ENCODE measurements at regions not wholly inside any gene's neighbourhood (a gene's known extent, or its start where the extent isn't known, plus 50 kb on each side); places are given as distances from the start of the nearest gene placed in this dataset.
"Not testable (repeated sequence)": the region's sequence is repeated elsewhere in the genome, so short reads cannot be mapped to it uniquely, and the experiment has no call there.

DNA sequence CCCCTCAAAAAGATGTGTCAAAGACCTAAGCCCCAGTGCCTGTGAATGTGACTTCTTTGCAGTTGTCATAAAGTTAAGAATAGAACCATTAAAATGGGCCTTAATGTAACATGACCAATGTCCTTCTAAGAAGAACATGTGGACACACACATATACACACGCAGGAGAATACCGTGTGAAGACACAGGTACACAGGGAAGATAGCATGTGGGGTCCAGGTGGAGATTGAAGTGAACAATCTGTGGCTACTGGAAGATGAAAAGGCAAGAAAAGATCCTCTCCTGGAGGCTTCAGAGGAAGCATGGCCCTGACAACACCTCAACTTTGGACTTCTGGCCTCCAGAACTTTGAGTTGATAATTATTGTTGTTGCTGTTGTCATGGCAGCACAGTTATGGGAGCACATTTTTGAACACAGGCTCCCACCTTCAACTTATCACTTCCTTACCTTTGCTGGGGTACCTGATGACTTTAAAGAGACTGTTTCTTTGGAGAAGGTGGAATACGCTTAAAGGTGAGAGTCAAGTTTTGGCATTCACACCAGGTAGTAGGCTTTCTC, 123.5 kb upstream of the ADCY2 start:
- no peak overlapping the region for H3K4me3 Mint-ChIP-seq (ENCODE audit: unreplicated experiment)
- TF ChIP-seq, protein P1, sequence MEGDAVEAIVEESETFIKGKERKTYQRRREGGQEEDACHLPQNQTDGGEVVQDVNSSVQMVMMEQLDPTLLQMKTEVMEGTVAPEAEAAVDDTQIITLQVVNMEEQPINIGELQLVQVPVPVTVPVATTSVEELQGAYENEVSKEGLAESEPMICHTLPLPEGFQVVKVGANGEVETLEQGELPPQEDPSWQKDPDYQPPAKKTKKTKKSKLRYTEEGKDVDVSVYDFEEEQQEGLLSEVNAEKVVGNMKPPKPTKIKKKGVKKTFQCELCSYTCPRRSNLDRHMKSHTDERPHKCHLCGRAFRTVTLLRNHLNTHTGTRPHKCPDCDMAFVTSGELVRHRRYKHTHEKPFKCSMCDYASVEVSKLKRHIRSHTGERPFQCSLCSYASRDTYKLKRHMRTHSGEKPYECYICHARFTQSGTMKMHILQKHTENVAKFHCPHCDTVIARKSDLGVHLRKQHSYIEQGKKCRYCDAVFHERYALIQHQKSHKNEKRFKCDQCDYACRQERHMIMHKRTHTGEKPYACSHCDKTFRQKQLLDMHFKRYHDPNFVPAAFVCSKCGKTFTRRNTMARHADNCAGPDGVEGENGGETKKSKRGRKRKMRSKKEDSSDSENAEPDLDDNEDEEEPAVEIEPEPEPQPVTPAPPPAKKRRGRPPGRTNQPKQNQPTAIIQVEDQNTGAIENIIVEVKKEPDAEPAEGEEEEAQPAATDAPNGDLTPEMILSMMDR (IDR thresholded peaks at IDR 0.05): no peak
- H3K4me1 Mint-ChIP-seq (ENCODE audit: low read depth): no peaks in the 10 kb centered on the region
- no peaks in the 10 kb centered on the region for H3K36me3 Mint-ChIP-seq (ENCODE audit: low read depth)
- no peak overlapping the region for H3K27ac Mint-ChIP-seq (ENCODE audit: unreplicated experiment)
- H3K27me3 Mint-ChIP-seq (ENCODE audit: low read depth): peaks cover 24% of the 10 kb centered on the region
- DNase-seq (ENCODE audit: low spot score): no peak
- peaks cover 7% of the 10 kb centered on the region for H3K9me3 Mint-ChIP-seq (ENCODE audit: low read depth)

- Mint-ChIP-seq H3K27me3 (ENCODE audit: low read depth) (peaks cover 24% of the 10 kb centered on the region), H3K9me3 (ENCODE audit: low read depth) (peaks cover 7% of the 10 kb centered on the region)
Measured at GRCh38 chr5:7274203-7274602, 121.7 kb upstream of the ADCY2 start.

GRCh38 chr5:7289634-7290033, 106.3 kb upstream of the ADCY2 start:
- not testable (repeated sequence) for H3K36me3 Mint-ChIP-seq (ENCODE audit: low read depth); H3K4me3 Mint-ChIP-seq (ENCODE audit: unreplicated experiment); H3K4me1 Mint-ChIP-seq (ENCODE audit: low read depth); H3K9me3 Mint-ChIP-seq (ENCODE audit: low read depth); H3K27me3 Mint-ChIP-seq (ENCODE audit: low read depth); DNase-seq (ENCODE audit: low spot score); H3K27ac Mint-ChIP-seq (ENCODE audit: unreplicated experiment)

More at GRCh38 chr5:7274203-7274602, 121.7 kb upstream of the ADCY2 start:
- Mint-ChIP-seq H3K27ac (ENCODE audit: unreplicated experiment) (no peak overlapping the region), H3K4me1 (ENCODE audit: low read depth) (no peaks in the 10 kb centered on the region), H3K4me3 (ENCODE audit: unreplicated experiment) (no peak overlapping the region), H3K36me3 (ENCODE audit: low read depth) (no peaks in the 10 kb centered on the region)
- TF ChIP-seq, protein P1 (IDR thresholded peaks at IDR 0.05): no peak
- DNase-seq (ENCODE audit: low spot score): no peak

GRCh38 chr5:7297821-7298220, 98.1 kb upstream of the ADCY2 start:
- not testable (repeated sequence) for H3K27me3 Mint-ChIP-seq (ENCODE audit: low read depth); DNase-seq (ENCODE audit: low spot score); H3K4me1 Mint-ChIP-seq (ENCODE audit: low read depth); H3K27ac Mint-ChIP-seq (ENCODE audit: unreplicated experiment); H3K4me3 Mint-ChIP-seq (ENCODE audit: unreplicated experiment); H3K9me3 Mint-ChIP-seq (ENCODE audit: low read depth); H3K36me3 Mint-ChIP-seq (ENCODE audit: low read depth)

GRCh38 chr5:7299731-7300130, 96.2 kb upstream of the ADCY2 start:
- not testable (repeated sequence) for DNase-seq (ENCODE audit: low spot score); H3K4me3 Mint-ChIP-seq (ENCODE audit: unreplicated experiment)

DNA sequence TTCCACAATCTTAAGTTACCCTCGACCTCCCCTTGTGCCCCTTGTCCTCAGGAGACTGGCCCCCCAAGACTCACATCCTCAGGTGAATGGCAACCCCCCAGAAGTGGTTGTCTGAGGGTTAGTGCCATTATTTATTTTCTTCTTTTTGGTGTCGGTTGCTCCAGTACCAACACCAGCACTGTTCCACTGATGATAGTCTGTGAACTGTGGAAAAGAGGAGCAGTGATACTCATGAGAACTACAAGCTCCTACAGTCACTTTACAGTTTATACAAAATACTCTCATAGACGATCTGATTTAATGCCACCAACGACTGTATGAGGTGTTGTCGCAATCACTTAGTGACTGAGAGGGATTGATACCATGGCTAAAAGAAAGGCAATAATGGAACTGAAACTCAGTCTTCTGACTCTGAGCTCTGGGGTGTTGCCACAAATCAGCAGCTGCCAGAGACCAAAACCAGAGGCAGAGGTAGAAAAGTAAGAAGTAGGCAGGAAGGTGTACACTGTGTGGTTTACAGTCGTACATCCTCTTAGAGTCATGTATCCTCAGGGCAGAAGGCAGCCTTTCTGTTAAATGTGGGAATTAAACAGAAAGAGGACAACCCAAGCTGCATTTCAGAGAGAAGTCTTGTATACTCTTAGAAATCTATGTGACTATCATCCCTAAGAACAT, 90.8 kb upstream of the ADCY2 start:
- not testable (repeated sequence) for H3K9me3 Mint-ChIP-seq (ENCODE audit: low read depth); H3K27me3 Mint-ChIP-seq (ENCODE audit: low read depth); H3K4me3 Mint-ChIP-seq (ENCODE audit: unreplicated experiment); DNase-seq (ENCODE audit: low spot score); H3K4me1 Mint-ChIP-seq (ENCODE audit: low read depth); H3K36me3 Mint-ChIP-seq (ENCODE audit: low read depth); H3K27ac Mint-ChIP-seq (ENCODE audit: unreplicated experiment)

More at GRCh38 chr5:7299731-7300130, 96.2 kb upstream of the ADCY2 start:
- H3K27ac Mint-ChIP-seq (ENCODE audit: unreplicated experiment); H3K36me3 Mint-ChIP-seq (ENCODE audit: low read depth); H3K27me3 Mint-ChIP-seq (ENCODE audit: low read depth); H3K9me3 Mint-ChIP-seq (ENCODE audit: low read depth); H3K4me1 Mint-ChIP-seq (ENCODE audit: low read depth): not testable (repeated sequence)

DNA sequence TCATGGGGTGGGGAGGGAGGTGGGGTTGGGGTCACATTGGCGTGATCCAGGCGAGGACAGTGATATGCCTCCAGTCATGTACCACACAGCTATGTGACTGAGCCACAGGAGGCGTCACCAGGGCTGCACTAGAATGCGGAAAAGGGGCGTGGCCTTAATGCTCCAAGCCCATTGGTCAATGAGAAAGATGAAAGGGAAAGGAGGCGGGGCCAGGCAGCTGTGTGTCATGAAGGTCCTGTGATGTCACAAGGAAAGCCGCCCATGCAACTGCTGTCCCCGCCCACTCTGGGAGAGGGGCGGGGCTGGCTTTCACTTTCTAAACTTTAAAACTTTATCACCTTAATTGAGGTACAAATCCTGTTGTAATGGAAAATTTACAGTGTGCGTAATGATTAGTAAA, 89.4 kb upstream of the ADCY2 start:
- not testable (repeated sequence) for H3K27ac Mint-ChIP-seq (ENCODE audit: unreplicated experiment); H3K36me3 Mint-ChIP-seq (ENCODE audit: low read depth); H3K9me3 Mint-ChIP-seq (ENCODE audit: low read depth); DNase-seq (ENCODE audit: low spot score); H3K4me1 Mint-ChIP-seq (ENCODE audit: low read depth); H3K4me3 Mint-ChIP-seq (ENCODE audit: unreplicated experiment); H3K27me3 Mint-ChIP-seq (ENCODE audit: low read depth)

- not testable (repeated sequence) for H3K36me3 Mint-ChIP-seq (ENCODE audit: low read depth); H3K4me1 Mint-ChIP-seq (ENCODE audit: low read depth); H3K4me3 Mint-ChIP-seq (ENCODE audit: unreplicated experiment)
Measured at GRCh38 chr5:7307709-7308108, 88.2 kb upstream of the ADCY2 start.

GRCh38 chr5:7309715-7310114, 86.2 kb upstream of the ADCY2 start:
- H3K36me3 Mint-ChIP-seq (ENCODE audit: low read depth); H3K9me3 Mint-ChIP-seq (ENCODE audit: low read depth); DNase-seq (ENCODE audit: low spot score); H3K4me1 Mint-ChIP-seq (ENCODE audit: low read depth); H3K27ac Mint-ChIP-seq (ENCODE audit: unreplicated experiment); H3K4me3 Mint-ChIP-seq (ENCODE audit: unreplicated experiment); H3K27me3 Mint-ChIP-seq (ENCODE audit: low read depth): not testable (repeated sequence)

More at GRCh38 chr5:7307709-7308108, 88.2 kb upstream of the ADCY2 start:
- not testable (repeated sequence) for DNase-seq (ENCODE audit: low spot score); H3K27ac Mint-ChIP-seq (ENCODE audit: unreplicated experiment); H3K9me3 Mint-ChIP-seq (ENCODE audit: low read depth); H3K27me3 Mint-ChIP-seq (ENCODE audit: low read depth)

- not testable (repeated sequence) for H3K4me1 Mint-ChIP-seq (ENCODE audit: low read depth); H3K9me3 Mint-ChIP-seq (ENCODE audit: low read depth); DNase-seq (ENCODE audit: low spot score); H3K36me3 Mint-ChIP-seq (ENCODE audit: low read depth); H3K27ac Mint-ChIP-seq (ENCODE audit: unreplicated experiment); H3K4me3 Mint-ChIP-seq (ENCODE audit: unreplicated experiment)
- peaks cover 10% of the 10 kb centered on the region for H3K27me3 Mint-ChIP-seq (ENCODE audit: low read depth)
Measured at GRCh38 chr5:7310656-7311055, 85.3 kb upstream of the ADCY2 start.
